OCI-LY3 (cell line): ENCODE measurements at regions not wholly inside any gene's neighbourhood (a gene's known extent, or its start where the extent isn't known, plus 50 kb on each side); places are given as distances from the start of the nearest gene placed in this dataset.

Experiments used
- EZH2phosphoT487 ChIP-seq: fragments of 200-600 bp; shearing (Covaris generic); IDR thresholded peaks from 2 replicates; pipeline ENCODE4 v1.6.1; 2018; ENCODE audit warnings: antibody characterized with exemption, mixed run types, low read depth
- TF ChIP-seq, protein P1 (sequence below): fragments of 200-600, 300-600 bp; sonication (generic); IDR thresholded peaks from 2 replicates; pipeline ENCODE4 v1.5.1; 2014; ENCODE audit warnings: antibody characterized with exemption, low read length, low read depth

DNA sequence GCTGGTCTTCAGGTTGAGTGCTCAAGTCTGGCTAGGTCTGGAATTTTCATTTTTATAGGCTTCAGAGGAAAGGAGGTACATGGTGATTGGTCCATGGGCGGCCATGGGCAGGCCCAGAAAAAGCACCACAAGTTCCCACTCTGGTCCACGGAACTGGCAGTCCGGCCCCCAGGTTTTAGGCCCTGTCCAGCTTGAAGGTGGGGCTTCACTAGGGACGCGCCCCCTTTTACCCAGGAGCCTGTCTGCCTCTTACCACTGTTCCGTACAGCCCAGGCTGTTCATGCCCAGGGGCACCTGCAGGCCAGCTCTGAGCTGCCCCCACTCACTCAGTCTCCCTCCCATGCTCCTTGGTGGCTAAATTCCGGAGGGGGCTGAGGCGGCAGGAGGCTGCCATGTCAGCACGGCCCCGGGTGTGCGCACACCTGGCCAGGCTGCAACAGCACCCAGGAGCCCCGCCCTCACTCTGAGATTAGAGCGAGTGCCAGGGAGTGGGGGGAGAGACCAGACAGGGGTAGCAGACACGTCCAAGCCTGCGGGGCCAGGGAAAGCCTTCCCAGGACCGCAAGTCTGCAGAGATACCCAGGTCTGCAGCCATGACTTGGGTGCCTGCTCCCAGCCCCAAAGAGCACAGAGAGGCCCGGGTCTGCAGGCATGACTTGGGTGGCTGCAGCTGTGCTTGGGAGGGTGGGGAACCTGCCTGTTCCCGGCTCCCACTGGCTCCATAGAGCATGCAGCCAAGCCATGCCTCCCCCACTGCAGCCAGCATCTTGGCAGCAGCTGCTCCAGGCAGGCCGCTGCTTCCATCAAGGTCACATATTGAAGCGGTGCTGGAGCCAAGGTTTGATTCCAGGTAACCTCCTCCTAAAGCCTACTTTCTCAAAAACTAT, 390.2 kb upstream of the SGCD start:
- TF ChIP-seq, protein P1, sequence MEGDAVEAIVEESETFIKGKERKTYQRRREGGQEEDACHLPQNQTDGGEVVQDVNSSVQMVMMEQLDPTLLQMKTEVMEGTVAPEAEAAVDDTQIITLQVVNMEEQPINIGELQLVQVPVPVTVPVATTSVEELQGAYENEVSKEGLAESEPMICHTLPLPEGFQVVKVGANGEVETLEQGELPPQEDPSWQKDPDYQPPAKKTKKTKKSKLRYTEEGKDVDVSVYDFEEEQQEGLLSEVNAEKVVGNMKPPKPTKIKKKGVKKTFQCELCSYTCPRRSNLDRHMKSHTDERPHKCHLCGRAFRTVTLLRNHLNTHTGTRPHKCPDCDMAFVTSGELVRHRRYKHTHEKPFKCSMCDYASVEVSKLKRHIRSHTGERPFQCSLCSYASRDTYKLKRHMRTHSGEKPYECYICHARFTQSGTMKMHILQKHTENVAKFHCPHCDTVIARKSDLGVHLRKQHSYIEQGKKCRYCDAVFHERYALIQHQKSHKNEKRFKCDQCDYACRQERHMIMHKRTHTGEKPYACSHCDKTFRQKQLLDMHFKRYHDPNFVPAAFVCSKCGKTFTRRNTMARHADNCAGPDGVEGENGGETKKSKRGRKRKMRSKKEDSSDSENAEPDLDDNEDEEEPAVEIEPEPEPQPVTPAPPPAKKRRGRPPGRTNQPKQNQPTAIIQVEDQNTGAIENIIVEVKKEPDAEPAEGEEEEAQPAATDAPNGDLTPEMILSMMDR, result no peak
- TF ChIP-seq EZH2phosphoT487, result no peak
